ENCODE measurements at regions not wholly inside any gene's neighbourhood (a gene's known extent, or its start where the extent isn't known, plus 50 kb on each side); places are given as distances from the start of the nearest gene placed in this dataset.

DNA sequence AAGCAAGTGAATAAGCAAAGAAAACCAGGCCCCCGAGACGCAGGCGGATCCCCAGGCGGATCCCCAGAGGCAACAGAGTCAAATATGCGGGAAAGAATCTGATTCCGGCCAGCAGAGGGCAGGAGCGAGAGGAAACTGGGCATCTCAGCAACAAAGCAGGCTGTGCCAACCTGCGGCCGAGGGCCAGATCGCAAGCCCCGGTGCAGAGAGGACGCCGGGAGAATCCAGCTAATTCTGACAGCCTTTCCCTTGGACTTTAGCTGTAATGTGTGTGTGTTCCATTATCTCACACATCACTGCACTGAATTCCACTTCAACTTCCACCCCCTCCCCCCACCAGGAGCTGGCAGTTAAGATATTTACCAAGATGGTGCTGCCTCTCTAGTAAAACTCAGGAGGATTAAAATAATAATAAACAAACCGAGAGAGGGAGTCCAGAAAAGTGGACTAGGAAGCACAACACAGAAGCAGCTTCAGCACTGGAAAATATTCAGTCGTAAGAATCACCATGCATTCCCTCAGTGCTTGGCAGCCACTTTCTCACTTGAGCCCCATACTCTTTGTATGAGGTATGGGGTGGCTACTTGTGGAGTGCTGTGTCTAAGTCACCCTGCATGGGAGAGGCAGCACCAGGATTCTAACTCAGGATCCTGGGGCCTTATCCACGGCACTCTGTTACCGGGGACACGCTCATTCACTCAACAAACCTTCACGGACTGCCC is 66.2 kb upstream of the SNX9 start:
- DNase-seq (ENCODE audit: low read depth) = no peak

DNA sequence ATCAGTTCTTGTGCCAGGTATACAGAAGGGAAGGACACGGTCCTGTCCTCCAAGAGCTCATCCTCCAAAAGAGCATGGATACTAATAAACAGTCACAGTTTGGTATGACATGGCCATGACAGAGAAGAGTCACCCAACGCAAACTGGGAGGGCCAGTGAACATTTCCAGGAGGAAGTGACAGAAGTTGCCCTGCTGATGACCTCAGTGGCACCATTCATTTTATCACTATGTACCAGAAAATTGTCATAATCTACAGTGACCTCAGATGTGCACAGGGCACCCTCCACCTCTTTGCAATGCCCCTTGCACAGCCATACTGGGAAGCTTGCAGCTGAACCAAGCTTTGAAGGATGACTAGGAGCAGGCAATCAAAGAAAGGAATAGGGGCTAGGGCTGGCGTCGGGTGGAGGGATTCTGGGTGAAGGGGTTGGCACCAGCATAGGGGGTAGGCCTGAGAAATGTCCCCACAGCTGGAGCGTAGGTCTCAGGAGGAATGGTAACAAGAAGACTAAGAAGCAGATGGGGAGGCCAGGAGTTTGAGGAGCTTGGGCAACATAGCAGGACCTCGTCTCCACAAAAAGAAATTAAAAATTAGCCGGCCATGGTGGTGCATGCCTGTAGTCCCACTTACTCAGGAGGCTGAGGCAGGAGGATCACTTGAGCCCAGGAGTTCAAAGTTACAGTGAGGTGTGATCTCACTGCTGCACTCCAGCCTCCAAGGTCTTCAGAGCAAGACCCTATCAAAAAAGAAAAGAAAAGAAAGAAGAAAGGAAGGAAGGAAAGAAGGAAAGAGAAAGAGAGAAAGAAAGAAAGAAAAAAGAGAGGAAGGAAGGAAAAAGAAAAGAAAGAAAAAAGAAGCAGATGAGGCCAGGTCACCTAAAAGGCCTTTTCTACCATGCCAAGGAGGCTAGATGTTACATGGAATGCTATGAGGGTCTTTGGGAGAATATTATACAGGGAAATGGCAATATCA is 65.3 kb upstream of the SNX9 start:
- no peak for DNase-seq (ENCODE audit: low read depth)

- no peak for DNase-seq (ENCODE audit: low read depth)
Measured at GRCh38 chr6:157758516-157759023, 64.5 kb upstream of the SNX9 start.

GRCh38 chr6:157759028-157759427 is 64.0 kb upstream of the SNX9 start:
- no peak for DNase-seq (ENCODE audit: low read depth)

DNA sequence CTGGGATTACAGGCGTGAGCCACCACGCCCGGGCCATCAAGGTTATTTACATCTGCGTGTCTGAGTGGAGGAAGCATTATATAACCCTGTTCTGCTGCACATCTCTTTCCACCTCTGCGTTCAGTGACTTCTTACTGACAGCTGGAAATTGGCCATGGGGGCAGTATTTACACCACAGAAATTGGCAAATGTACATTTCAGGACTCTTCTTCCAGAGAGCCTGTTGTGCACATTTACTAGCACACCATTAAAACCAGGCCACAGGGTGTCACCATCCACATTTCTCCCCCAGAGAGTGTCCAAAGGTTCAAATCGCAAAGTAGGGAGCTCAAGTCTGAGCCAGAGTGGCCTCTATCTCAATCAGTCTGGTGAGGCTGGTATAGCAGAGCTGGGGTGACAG is 62.9 kb upstream of the SNX9 start:
- DNase-seq (ENCODE audit: low read depth) = no peak

DNA sequence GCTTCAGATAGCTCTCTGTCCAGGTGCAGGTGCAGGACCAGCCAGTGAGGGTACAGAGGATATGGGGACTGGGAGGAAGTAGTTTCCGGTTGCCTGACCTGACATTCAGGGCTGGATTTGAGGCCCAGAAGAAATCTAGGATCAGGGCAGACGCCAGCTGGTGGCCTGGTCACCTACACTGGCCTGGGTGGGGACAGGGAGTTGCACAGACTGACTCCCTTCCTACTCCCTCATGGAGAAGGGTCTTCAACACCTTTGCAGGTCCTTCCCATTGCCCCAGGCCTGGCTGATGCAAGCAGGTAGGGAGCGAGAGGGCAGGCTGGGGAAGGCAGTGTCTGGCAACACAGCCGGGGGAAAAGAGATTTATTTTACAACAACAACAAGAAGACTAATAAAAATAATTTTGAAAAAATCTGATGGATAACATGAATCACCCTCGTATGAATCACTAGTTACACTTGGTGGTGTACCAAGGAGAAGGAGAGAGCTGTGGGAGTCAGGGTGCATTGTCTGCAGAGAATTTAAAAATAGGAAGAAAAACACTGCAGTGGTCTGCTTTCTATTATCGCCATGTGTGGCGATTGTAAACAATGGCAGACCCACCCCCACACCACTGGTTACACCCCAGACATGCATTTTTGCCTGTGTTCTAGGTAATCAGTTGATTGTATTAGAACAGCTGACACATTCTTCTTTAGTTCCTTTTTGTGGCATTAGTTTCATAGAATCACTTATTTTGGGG is 62.3 kb upstream of the SNX9 start:
- peak; percentile 77 for DNase-seq (ENCODE audit: low read depth)

GRCh38 chr6:157761331-157761921 is 61.6 kb upstream of the SNX9 start:
- DNase-seq (ENCODE audit: low read depth) = no peak

GRCh38 chr6:157761926-157762325 is 61.1 kb upstream of the SNX9 start:
- DNase-seq (ENCODE audit: low read depth) = no peak

DNA sequence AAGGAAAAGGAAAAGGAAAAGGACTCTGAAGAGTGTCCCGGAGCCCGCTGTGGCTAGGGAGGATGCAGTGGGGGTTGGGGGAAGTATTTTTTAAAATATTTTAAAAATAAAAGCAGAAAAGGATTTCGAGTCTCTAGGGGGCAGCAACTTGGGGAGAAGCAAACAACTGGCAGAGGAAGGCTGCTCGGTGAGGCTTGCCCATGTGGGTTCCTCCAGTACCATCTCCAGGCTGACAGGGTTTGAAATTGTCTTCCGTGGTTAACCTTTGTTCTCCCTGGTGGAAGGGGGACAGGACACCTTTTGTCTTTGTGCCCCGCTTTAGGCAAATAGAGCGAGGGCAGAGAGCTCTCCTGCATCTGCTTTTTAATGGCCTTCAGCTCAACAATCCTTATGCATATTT is 60.4 kb upstream of the SNX9 start:
- DNase-seq (ENCODE audit: low read depth) = no peak

GRCh38 chr6:157763129-157763903 is 59.7 kb upstream of the SNX9 start:
- DNase-seq (ENCODE audit: low read depth) = no peak

DNA sequence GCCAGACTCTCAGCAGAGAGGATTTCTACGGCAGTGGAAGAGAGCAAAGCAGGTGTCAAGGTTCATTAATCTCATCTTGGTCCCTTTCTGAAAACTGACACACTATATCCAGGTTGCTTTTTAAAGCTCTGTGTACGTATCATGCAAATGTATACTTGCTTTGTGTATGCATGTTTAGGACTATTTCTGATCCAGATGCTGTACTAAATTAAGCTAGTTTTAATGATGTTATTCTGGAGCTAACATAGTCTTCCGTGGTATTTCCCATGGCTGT is 59.2 kb upstream of the SNX9 start:
- DNase-seq (ENCODE audit: low read depth) = no peak

GRCh38 chr6:157764178-157765068 is 58.6 kb upstream of the SNX9 start:
- DNase-seq (ENCODE audit: low read depth) = peak; percentile 100

- no peak for DNase-seq (ENCODE audit: low read depth)
Measured at GRCh38 chr6:157766901-157767774, 55.9 kb upstream of the SNX9 start.

- no peak for DNase-seq (ENCODE audit: low read depth)
Measured at GRCh38 chr6:157767775-157768156, 55.3 kb upstream of the SNX9 start.

GRCh38 chr6:157768304-157768703 is 54.7 kb upstream of the SNX9 start:
- no peak for DNase-seq (ENCODE audit: low read depth)

DNA sequence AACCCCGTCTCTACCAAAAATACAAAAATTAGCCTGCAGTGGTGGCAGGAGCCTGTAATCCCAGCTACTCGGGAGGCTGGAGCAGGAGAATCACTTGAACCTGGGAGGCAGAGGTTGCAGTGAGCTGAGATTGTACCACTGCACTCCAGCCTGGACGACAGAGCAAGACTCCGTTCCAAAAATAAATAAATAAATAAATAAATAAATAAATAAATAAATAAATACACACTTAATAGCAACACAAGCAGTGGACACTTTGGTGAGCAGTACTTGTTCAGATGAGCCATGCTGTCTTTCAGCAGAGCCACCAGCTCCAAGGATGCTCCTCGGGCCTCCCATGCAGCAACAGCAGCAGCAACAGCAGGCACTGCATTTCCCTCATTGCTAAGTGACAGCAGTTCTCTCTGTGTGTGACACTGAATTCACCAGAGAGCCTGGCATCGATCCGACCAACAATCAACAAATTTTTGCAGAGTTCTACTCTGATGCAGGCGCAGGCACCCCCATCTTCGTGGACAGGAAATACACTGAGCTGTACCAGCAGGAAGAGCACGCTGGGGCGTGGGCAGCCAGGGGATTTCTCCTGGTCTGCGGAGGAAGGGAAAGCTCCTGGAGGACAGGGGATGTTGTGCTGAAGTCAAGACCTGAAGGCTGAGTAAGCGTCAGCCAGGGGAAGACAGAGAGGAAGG is 54.0 kb upstream of the SNX9 start:
- DNase-seq (ENCODE audit: low read depth) = no peak

DNA sequence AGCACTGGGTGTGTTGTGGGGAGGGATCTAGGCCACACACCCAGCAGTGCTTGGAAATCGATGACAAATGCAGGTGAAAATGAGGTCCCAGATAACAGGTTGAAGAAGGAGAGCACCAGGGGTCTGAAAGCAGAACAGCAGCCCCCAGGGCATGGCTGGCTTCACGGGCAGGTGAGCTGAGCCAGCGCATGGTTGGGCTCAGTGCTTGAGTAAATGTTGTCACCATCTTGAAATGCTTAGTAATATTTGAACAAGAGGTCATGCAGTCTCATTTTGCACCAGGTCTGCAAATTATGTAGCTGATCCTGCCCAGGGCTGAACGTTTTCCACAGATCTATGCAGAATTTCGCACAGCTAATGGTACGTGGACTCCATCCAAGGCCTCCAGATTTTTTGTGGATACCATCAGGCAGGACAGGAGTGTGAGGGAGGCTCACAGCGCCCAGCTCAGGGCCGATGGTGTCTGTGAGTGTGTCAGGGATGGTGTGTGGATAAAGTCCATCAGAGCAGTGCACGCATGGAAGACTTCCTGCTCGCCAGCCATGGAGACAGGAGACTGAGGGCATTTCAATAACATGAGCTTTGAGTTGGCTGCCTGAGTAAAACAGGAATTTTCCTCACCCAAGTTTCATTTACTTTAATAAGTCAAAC is 53.1 kb upstream of the SNX9 start:
- DNase-seq (ENCODE audit: low read depth) = no peak

GRCh38 chr6:157770946-157771345 is 52.1 kb upstream of the SNX9 start:
- DNase-seq (ENCODE audit: low read depth) = no peak
